Retinal pigment epithelial cell (primary cell): ENCODE measurements at regions not wholly inside any gene's neighbourhood (a gene's known extent, or its start where the extent isn't known, plus 50 kb on each side); places are given as distances from the start of the nearest gene placed in this dataset.
"Not testable (repeated sequence)": the region's sequence is repeated elsewhere in the genome, so short reads cannot be mapped to it uniquely, and the experiment has no call there.

Experiments
- DNase-seq: peaks from one replicate; pipeline ENCODE4 v3.0.0-alpha.2; 2010; ENCODE audit warnings: low read depth
- H3K4me3 ChIP-seq: 2 replicates; pipeline ENCODE4 v1.5.1; 2011; ENCODE audit warnings: mild to moderate bottlenecking, low read length, control low read depth, moderate library complexity
- CTCF ChIP-seq: conservative IDR thresholded peaks from 2 replicates; pipeline ENCODE4 v1.5.1; 2011; ENCODE audit warnings: low read depth, low read length, control low read depth, inconsistent platforms

- no peak for DNase-seq
- TF ChIP-seq CTCF, result no peak
- no peak overlapping the region for H3K4me3 ChIP-seq
Observed at GRCh38 chr9:96150324-96151227, 151.4 kb downstream of the HSD17B3 start.

- TF ChIP-seq CTCF, result no peak
- DNase-seq, result no peak
- no peak overlapping the region for H3K4me3 ChIP-seq
Observed at GRCh38 chr9:96149533-96150280, 152.3 kb downstream of the HSD17B3 start.

GRCh38 chr9:96148634-96149532, 153.1 kb downstream of the HSD17B3 start:
- no peak for DNase-seq
- TF ChIP-seq CTCF, result no peak
- no peak overlapping the region for H3K4me3 ChIP-seq

GRCh38 chr9:96147029-96147428, 154.9 kb downstream of the HSD17B3 start:
- DNase-seq, H3K4me3 ChIP-seq: not testable (repeated sequence)

GRCh38 chr9:96141666-96142065, 160.3 kb downstream of the HSD17B3 start:
- TF ChIP-seq CTCF, result no peak
- no peak overlapping the region for H3K4me3 ChIP-seq
- DNase-seq, result no peak

GRCh38 chr9:96141128-96141474, 160.9 kb downstream of the HSD17B3 start:
- DNase-seq, result no peak
- H3K4me3 ChIP-seq, result no peak overlapping the region
- TF ChIP-seq CTCF, result no peak
